RWPE2 (cell line): ENCODE measurements at regions not wholly inside any gene's neighbourhood (a gene's known extent, or its start where the extent isn't known, plus 50 kb on each side); places are given as distances from the start of the nearest gene placed in this dataset.
A peak's percentile ranks its signal among the peaks of the same experiment; 100 is the strongest.
"Not testable (repeated sequence)": the region's sequence is repeated elsewhere in the genome, so short reads cannot be mapped to it uniquely, and the experiment has no call there.

Source experiments
- ATAC-seq: fragments of 200-7000 bp; cut with Tn5 transposase; 3 replicates; pipeline ENCODE4 v1.9.1; 2021; ENCODE audit warnings: low read depth
- DNase-seq: peaks from one replicate; pipeline ENCODE4 v3.0.0-alpha.2; 2020; ENCODE audit warnings: low spot score
- H3K27ac ChIP-seq: fragments of 450-650 bp; 2 replicates; pipeline ENCODE4 v1.5.1; 2017; ENCODE audit warnings: mild to moderate bottlenecking; ENCODE audit not compliant: poor library complexity, severe bottlenecking
- H3K27me3 ChIP-seq: fragments of 250-450 bp; sonication (Bioruptor Pico); 2 replicates; pipeline ENCODE4 v1.5.1; 2021; ENCODE audit warnings: mild to moderate bottlenecking, moderate library complexity; ENCODE audit not compliant: insufficient read depth, poor library complexity, severe bottlenecking
- H3K36me3 ChIP-seq: fragments of 250-450 bp; sonication (Bioruptor Pico); 2 replicates; pipeline ENCODE4 v1.5.1; 2020; ENCODE audit warnings: low read depth, mild to moderate bottlenecking, moderate library complexity
- H3K4me1 ChIP-seq: fragments of 250-450 bp; sonication (Bioruptor Pico); 2 replicates; pipeline ENCODE4 v1.5.1; 2021; ENCODE audit warnings: mild to moderate bottlenecking, moderate library complexity; ENCODE audit not compliant: insufficient read depth, poor library complexity, severe bottlenecking
- H3K4me3 ChIP-seq: fragments of 250-450 bp; sonication (Bioruptor Pico); 2 replicates; pipeline ENCODE4 v1.5.1; 2021; ENCODE audit warnings: mild to moderate bottlenecking, moderate library complexity; ENCODE audit not compliant: severe bottlenecking
- H3K9me3 ChIP-seq: fragments of 250-450 bp; sonication (Bioruptor Pico); 2 replicates; pipeline ENCODE4 v1.5.1; 2021; ENCODE audit warnings: mild to moderate bottlenecking, moderate library complexity; ENCODE audit not compliant: severe bottlenecking
- TF ChIP-seq, protein P1 (sequence below): fragments of 450-650 bp; IDR thresholded peaks from one replicate; pipeline ENCODE4 v1.5.1; 2017; ENCODE audit warnings: mild to moderate bottlenecking, moderate library complexity; ENCODE audit not compliant: poor library complexity, severe bottlenecking

DNA sequence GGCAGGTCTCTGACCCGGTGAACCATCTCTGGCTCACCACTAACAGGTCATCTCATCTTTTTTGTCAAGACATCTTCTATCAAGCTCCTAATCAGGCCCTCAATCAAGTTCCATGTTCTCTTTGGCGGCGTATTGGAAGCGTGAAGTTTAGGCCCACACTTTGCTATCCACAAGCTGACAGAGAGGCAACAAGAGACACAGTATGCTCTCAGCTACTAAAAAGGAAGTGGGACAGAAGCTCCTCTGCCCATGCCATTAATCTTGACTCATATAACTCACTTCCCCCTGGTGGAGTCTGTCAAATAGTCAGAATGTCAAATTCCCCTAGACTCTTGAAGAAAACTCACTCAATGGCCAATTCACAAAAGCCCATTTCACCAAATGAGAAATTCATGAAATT is 77.6 kb upstream of the TMC1 start:
- H3K4me3 ChIP-seq: no peak overlapping the region
- H3K9me3 ChIP-seq: no peaks in the 10 kb centered on the region
- no peak for DNase-seq
- H3K4me1 ChIP-seq: peaks cover 40% of the 10 kb centered on the region
- TF ChIP-seq, protein P1, sequence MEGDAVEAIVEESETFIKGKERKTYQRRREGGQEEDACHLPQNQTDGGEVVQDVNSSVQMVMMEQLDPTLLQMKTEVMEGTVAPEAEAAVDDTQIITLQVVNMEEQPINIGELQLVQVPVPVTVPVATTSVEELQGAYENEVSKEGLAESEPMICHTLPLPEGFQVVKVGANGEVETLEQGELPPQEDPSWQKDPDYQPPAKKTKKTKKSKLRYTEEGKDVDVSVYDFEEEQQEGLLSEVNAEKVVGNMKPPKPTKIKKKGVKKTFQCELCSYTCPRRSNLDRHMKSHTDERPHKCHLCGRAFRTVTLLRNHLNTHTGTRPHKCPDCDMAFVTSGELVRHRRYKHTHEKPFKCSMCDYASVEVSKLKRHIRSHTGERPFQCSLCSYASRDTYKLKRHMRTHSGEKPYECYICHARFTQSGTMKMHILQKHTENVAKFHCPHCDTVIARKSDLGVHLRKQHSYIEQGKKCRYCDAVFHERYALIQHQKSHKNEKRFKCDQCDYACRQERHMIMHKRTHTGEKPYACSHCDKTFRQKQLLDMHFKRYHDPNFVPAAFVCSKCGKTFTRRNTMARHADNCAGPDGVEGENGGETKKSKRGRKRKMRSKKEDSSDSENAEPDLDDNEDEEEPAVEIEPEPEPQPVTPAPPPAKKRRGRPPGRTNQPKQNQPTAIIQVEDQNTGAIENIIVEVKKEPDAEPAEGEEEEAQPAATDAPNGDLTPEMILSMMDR: no peak
- no peak for ATAC-seq
- peak overlapping the region; percentile 99 for H3K27ac ChIP-seq
- H3K36me3 ChIP-seq: no peaks in the 10 kb centered on the region
- no peaks in the 10 kb centered on the region for H3K27me3 ChIP-seq

DNA sequence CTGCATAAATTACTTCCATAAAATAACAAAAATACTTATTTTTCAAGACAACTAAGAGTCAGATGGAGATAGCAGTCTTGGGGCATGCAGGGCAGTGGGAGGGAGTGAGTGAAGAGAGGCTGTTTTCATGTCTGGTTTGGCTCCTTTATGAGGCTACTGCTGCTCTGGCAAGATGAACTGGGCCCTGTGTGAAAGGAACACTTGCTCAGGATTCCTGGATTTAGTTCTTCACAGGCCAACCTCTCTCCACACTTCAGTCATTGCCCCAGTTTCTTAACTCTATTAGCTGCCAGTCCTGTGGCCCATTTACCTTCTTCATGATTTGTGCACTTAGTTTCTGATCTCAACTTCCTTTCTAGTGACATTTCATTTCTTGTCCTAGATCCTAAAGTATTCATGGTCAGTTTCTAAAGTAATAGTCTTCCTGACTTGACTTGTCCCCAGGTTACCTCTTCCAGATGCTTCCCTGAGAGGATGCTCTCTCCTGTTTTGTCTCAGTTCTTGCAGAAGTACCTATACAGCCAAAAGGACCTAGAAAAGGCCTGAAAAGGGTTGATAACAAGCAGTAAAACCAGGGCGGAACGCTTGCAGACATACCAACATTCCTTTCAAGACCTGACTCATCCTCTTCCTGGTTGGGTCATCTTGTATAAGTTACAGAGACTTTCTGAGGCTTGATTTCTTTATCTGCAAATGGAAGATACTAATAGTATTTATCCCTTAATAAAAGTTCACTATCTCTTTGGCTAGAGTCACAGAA is 77.0 kb upstream of the ZFAND5 start:
- H3K36me3 ChIP-seq: no peaks in the 10 kb centered on the region
- no peak for DNase-seq
- H3K9me3 ChIP-seq: no peaks in the 10 kb centered on the region
- H3K4me3 ChIP-seq: no peak overlapping the region
- TF ChIP-seq, protein P1: no peak
- H3K27me3 ChIP-seq: no peaks in the 10 kb centered on the region
- peaks cover 40% of the 10 kb centered on the region for H3K4me1 ChIP-seq
- ATAC-seq: peak; percentile 78
- H3K27ac ChIP-seq: peak overlapping the region; percentile 99

DNA sequence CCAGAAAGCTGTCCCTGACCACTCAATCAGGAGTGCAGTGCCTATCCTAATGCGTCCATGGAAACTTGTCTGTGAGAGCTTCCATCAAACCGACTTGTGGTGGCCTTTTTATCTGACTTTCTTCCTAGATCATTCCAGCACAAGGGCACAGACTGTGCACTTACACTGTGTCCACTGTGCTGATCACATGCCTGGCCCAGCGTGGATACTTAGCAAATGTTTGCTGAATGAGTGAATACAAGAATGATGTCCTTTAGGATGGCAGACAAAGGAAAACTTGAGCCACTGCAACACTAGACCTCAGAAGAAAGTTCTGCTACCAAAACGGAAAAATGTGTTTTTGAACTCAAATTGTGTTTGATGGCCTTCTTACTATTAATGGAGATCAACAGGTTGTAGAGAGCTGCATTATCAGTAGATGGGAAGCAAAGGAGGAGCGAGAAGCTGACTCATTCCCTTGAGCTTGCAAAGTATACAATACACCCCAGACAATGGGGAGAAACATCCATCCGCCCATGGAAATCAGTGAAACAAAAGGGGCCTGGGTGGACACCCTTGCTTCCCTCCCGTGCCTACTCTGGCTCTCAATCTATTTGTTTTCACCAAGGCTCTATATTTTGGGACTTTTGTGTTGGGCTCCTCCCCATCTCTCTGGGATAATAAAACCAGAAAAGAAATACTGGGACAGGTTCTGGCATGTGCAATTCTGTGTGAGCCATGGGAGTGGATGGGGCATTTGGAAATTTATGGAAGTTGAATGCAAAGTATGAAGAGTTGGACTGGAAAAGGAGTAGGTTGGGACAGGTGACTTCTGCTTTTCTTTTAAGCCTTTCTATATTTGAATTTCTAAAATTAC is 76.2 kb upstream of the ZFAND5 start:
- DNase-seq (no peak), ATAC-seq (peak; percentile 60)
- Histone ChIP-seq H3K27ac (peak overlapping the region; percentile 99), H3K9me3 (no peaks in the 10 kb centered on the region), H3K4me1 (peaks cover 40% of the 10 kb centered on the region), H3K36me3 (no peaks in the 10 kb centered on the region), H3K4me3 (no peak overlapping the region), H3K27me3 (no peaks in the 10 kb centered on the region)
- TF ChIP-seq, protein P1: no peak

DNA sequence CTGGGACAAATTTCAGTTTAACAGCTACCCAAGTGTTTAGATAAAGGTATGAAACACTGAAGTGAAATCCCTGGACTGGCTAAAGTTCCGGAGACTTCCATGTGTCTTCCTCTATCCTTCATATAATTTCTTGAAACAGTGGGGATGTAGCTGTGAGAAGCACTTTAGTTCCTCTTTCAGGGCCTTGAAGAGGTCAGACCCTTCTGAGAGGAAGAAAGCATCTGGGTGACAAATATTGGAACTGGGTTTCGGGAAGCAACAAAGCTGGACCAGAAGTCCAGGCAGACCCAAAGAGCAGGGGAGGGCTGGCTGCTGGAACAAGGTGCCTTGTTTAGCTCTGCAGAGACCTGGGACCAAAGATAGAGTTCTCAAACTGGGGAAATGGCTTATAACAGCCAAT is 75.4 kb upstream of the ZFAND5 start:
- ATAC-seq (no peak), DNase-seq (no peak)
- Histone ChIP-seq H3K36me3 (no peaks in the 10 kb centered on the region), H3K9me3 (no peaks in the 10 kb centered on the region), H3K27me3 (no peaks in the 10 kb centered on the region), H3K27ac (peak overlapping the region; percentile 99), H3K4me3 (no peak overlapping the region), H3K4me1 (peaks cover 40% of the 10 kb centered on the region)
- TF ChIP-seq, protein P1: no peak

DNA sequence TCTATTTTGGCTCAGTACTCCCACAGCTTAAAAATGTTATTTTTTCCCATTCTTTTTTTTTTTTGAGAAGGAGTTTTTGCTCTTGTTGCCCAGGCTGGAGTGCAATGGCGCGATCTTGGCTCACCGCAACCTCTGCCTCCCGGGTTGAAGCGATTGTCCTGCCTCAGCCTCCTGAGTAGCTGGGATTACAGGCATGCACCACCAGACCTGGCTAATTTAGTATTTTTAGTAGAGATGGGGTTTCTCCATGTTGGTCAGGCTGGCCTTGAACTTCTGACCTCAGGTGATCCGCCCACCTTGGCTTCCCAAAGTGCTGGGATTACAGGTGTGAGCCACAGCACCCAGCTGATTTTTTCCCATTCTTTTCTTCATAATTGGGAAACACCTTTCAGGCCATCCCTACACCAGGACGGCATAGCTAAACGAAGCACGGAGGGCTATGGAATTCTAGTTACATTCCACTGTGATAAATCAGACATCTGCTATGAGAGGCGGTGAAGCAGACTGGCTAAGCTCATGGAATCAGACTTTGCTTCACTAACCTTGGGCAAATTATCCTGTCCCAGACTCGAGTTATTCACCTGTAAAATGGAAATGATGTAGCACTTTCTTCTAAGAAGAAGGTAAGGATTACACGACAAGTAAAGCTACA is 68.7 kb upstream of the ZFAND5 start:
- not testable (repeated sequence) for H3K36me3 ChIP-seq, H3K27me3 ChIP-seq, H3K9me3 ChIP-seq, DNase-seq, H3K4me3 ChIP-seq
- peaks cover 16% of the 10 kb centered on the region for H3K4me1 ChIP-seq
- peak; percentile 100 for ATAC-seq
- peak overlapping the region; percentile 44 for H3K27ac ChIP-seq
